Lower lobe of right lung (tissue), 2 donors: ENCODE measurements at regions not wholly inside any gene's neighbourhood (a gene's known extent, or its start where the extent isn't known, plus 50 kb on each side); places are given as distances from the start of the nearest gene placed in this dataset.

ENCODE experiments used
- ATAC-seq, 2 donors: fragments of 200-7000 bp; cut with Tn5 transposase; one replicate each; pipeline ENCODE4 v1.9.1; 2020 to 2022; ENCODE audit warnings: mild to moderate bottlenecking in 2 of 2, moderate library complexity in 2 of 2
- DNase-seq: peaks from one replicate; pipeline ENCODE4 v3.0.0-alpha.2; 2020
- H3K27ac ChIP-seq: fragments of 200-600 bp; one replicate; pipeline ENCODE4 v1.8.0; 2022
- H3K27me3 ChIP-seq: fragments of 200-600 bp; one replicate; pipeline ENCODE4 v1.8.0; 2022; ENCODE audit warnings: low read depth
- H3K36me3 ChIP-seq: fragments of 200-600 bp; one replicate; pipeline ENCODE4 v1.8.0; 2022; ENCODE audit warnings: mild to moderate bottlenecking
- H3K4me1 ChIP-seq: fragments of 200-600 bp; one replicate; pipeline ENCODE4 v1.8.0; 2022
- H3K4me3 ChIP-seq: fragments of 200-600 bp; one replicate; pipeline ENCODE4 v1.8.0; 2022; ENCODE audit warnings: mild to moderate bottlenecking
- H3K9me3 ChIP-seq: fragments of 200-600 bp; one replicate; pipeline ENCODE4 v1.8.0; 2022
- CTCF ChIP-seq: fragments of 200-600 bp; IDR thresholded peaks from one replicate; pipeline ENCODE4 v1.8.0; 2022; ENCODE audit warnings: antibody characterized with exemption, mild to moderate bottlenecking
- intact Hi-C: fragments of 100-400 bp; cut with DNase I; formaldehyde crosslinking; loops from one replicate; pipeline ENCODE4 v1.11.0; 2022
- donor health status: DM: no; HTN: yes; CAD: no; lungs with severe emphysema.

- H3K4me1 ChIP-seq: no peaks in the 10 kb centered on the region
- ATAC-seq (no peak), DNase-seq (no peak)
- no peaks in the 10 kb centered on the region for H3K36me3 ChIP-seq
- intact Hi-C loops: no loop called here
- no peaks in the 10 kb centered on the region for H3K27me3 ChIP-seq
- no peaks in the 10 kb centered on the region for H3K9me3 ChIP-seq
- TF ChIP-seq CTCF: no peak
- no peak overlapping the region for H3K27ac ChIP-seq
- H3K4me3 ChIP-seq: no peak overlapping the region
Observed at GRCh38 chr5:101846496-101846895, 449.6 kb downstream of the SLCO4C1 start.

GRCh38 chr5:101843055-101843454 is 453.0 kb downstream of the SLCO4C1 start:
- Histone ChIP-seq H3K36me3 (no peaks in the 10 kb centered on the region), H3K27me3 (no peaks in the 10 kb centered on the region), H3K4me1 (no peaks in the 10 kb centered on the region), H3K27ac (no peak overlapping the region), H3K9me3 (no peaks in the 10 kb centered on the region), H3K4me3 (no peak overlapping the region)
- intact Hi-C loops: no loop called here
- DNase-seq (no peak), ATAC-seq (no peak)
- TF ChIP-seq CTCF: no peak

GRCh38 chr5:101838435-101838834 is 457.6 kb downstream of the SLCO4C1 start:
- intact Hi-C loops: no loop called here
- DNase-seq: no peak
- peak; percentile 56 to 70 for ATAC-seq
- no peak for TF ChIP-seq CTCF
- Histone ChIP-seq H3K36me3 (no peaks in the 10 kb centered on the region), H3K9me3 (no peaks in the 10 kb centered on the region), H3K27ac (no peak overlapping the region), H3K4me3 (no peak overlapping the region), H3K27me3 (no peaks in the 10 kb centered on the region), H3K4me1 (no peaks in the 10 kb centered on the region)

GRCh38 chr5:101829255-101829654 is 466.8 kb downstream of the SLCO4C1 start:
- DNase-seq: no peak
- Histone ChIP-seq H3K9me3 (peaks cover 6% of the 10 kb centered on the region), H3K4me3 (no peak overlapping the region), H3K27me3 (no peaks in the 10 kb centered on the region), H3K27ac (no peak overlapping the region), H3K36me3 (no peaks in the 10 kb centered on the region), H3K4me1 (no peaks in the 10 kb centered on the region)
- TF ChIP-seq CTCF: no peak
- intact Hi-C loops: no loop called here
- no peak for ATAC-seq

DNA sequence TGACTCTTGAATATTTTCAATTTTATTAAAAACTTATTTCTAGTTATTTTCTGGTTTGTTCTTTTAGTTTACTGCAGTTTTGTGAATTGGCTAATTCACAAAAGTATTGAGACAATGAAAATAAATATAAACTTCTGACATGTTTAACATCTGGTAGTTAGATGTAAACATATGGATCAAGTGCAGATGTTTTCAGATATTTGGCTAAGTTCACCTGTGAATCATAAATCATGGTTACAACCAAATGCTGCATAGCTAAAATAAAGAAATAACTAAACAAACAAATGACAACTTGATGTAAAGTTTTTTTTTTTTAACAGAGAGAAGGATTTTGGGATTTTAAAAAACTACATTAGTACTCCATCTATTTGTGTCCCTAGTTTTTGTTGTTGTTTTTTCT is 484.6 kb downstream of the SLCO4C1 start:
- ATAC-seq (no peak), DNase-seq (no peak)
- no peaks in the 10 kb centered on the region for H3K9me3 ChIP-seq
- no peak overlapping the region for H3K27ac ChIP-seq
- intact Hi-C loops: no loop called here
- H3K36me3 ChIP-seq: no peaks in the 10 kb centered on the region
- H3K4me1 ChIP-seq: no peaks in the 10 kb centered on the region
- H3K4me3 ChIP-seq: no peak overlapping the region
- no peaks in the 10 kb centered on the region for H3K27me3 ChIP-seq
- no peak for TF ChIP-seq CTCF

GRCh38 chr5:101806410-101806809 is 489.7 kb downstream of the SLCO4C1 start:
- Histone ChIP-seq H3K36me3 (no peaks in the 10 kb centered on the region), H3K9me3 (no peaks in the 10 kb centered on the region), H3K4me3 (no peak overlapping the region), H3K27ac (no peak overlapping the region), H3K4me1 (no peaks in the 10 kb centered on the region), H3K27me3 (no peaks in the 10 kb centered on the region)
- ATAC-seq: peak in 1 of 2 donors; percentile 27
- intact Hi-C loops: no loop called here
- no peak for TF ChIP-seq CTCF
- DNase-seq: no peak
